Motor neuron (in vitro differentiated cells): ENCODE measurements at regions not wholly inside any gene's neighbourhood (a gene's known extent, or its start where the extent isn't known, plus 50 kb on each side); places are given as distances from the start of the nearest gene placed in this dataset.
"Not testable (repeated sequence)": the region's sequence is repeated elsewhere in the genome, so short reads cannot be mapped to it uniquely, and the experiment has no call there.

Source experiments
- ATAC-seq, 8 experiments: fragments of 200-7000 bp; cut with Tn5 transposase; replicated peaks in 6 of 8; 2 replicates each; pipeline ENCODE4 v1.8.0; 2021; ENCODE audit warnings: mild to moderate bottlenecking in 8 of 8, moderate library complexity in 8 of 8
- H3K27ac ChIP-seq, 2 donors: fragments of 250-450 bp; sonication (Bioruptor Pico); 2 replicates each; pipeline ENCODE4 v1.9.0; 2021; ENCODE audit warnings: antibody characterized with exemption in 2 of 2, mild to moderate bottlenecking in 2 of 2, moderate library complexity in 1 of 2
- H3K4me1 ChIP-seq, 2 donors: fragments of 250-450 bp; sonication (Bioruptor Pico); replicated peaks in 1 of 2; 2 replicates each; pipeline ENCODE4 v1.6.1; 2021; ENCODE audit warnings: antibody characterized with exemption in 2 of 2, mild to moderate bottlenecking in 2 of 2, moderate library complexity in 1 of 2
- H3K4me3 ChIP-seq, 5 donors: fragments of 250-450 bp; sonication (Bioruptor Pico); 2 replicates each; pipeline ENCODE4 v1.9.0; 2021; ENCODE audit warnings: antibody characterized with exemption in 5 of 5, mild to moderate bottlenecking in 5 of 5, moderate library complexity in 4 of 5
- WGBS, 10 experiments: fragments of 450-650 bp; shearing (Covaris generic); methylation state at CpG; one replicate each; pipeline ENCODE4 v1.0.0; 2022; 5-methylcytosine and 5-hydroxymethylcytosine counted together
- in situ Hi-C, 9 experiments: fragments of 400-800 bp; cut with MboI; loops; one replicate each; pipeline ENCODE4 v1.15.0; 2021; ENCODE audit warnings: low sequenced_read_pairs in 9 of 9, low pct_unique_long_range_greater_than_20kb in 2 of 9; ENCODE audit not compliant: unreplicated experiment in 9 of 9

DNA sequence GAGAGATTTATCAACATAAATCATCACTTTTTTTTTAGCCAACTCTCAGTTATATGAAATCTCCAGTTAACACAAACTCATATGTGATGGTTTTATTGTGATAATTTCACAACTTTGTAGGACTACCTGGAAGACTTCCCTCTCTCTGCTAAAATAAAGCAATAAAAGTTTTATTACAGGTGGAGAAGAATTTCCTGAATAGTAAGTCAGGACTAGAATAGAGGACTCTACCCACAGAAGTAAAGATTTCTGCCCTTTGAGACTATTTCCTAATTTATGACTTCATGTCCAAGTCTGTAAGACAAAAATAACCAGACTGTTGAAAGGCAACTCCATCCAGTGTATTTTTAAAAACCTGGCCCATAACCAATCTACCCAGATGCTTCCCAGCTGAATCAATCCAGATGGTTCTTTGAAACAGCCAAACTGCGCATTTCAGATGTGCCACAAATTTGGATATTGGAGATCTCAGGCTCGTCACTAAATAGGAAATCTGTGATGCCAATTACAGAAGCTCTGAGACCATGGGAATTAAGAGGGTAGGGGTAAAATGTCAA, 234.0 kb upstream of the NMUR2 start:
- Histone ChIP-seq H3K4me1 (peaks cover 22 to 25% of the 10 kb centered on the region in 2 donors), H3K27ac (no peak overlapping the region), H3K4me3 (no peak overlapping the region)
- WGBS, 10 experiments = 0 to 100% (median 38%) methylated on average over 1 to 2 of the region's 2 CpGs; no CpG with 5 or more reads in 2 of the 10 experiments
- in situ Hi-C loops = no loop called here
- ATAC-seq = peak in 2 of 8 experiments; percentile 50 to 57

GRCh38 chr5:152641970-152642805, 237.1 kb upstream of the NMUR2 start:
- in situ Hi-C loops = no loop called here
- Histone ChIP-seq H3K27ac (peak overlapping the region in 1 of 2 donors; percentile 2), H3K4me1 (peaks cover 11 to 19% of the 10 kb centered on the region in 2 donors), H3K4me3 (no peak overlapping the region)
- peak in 6 of 8 experiments; percentile 11 to 67 (median 44) for ATAC-seq
- WGBS, 10 experiments = 33 to 100% (median 70%) methylated on average over 1 to 10 of the region's 10 CpGs; no CpG with 5 or more reads in 1 of the 10 experiments

GRCh38 chr5:152642880-152643279, 237.8 kb upstream of the NMUR2 start:
- in situ Hi-C loops = no loop called here
- peaks cover 11 to 19% of the 10 kb centered on the region in 2 donors for H3K4me1 ChIP-seq
- no peak overlapping the region for H3K27ac ChIP-seq
- ATAC-seq = peak in 3 of 8 experiments; percentile 8 to 43 (median 11)
- WGBS, 10 experiments = 29 to 100% (median 70%) methylated on average over 1 of the region's 1 CpG; no CpG with 5 or more reads in 3 of the 10 experiments
- H3K4me3 ChIP-seq = no peak overlapping the region

GRCh38 chr5:152644029-152644728, 239.1 kb upstream of the NMUR2 start:
- Histone ChIP-seq H3K4me1 (peaks cover 11 to 19% of the 10 kb centered on the region in 2 donors), H3K27ac (no peak overlapping the region), H3K4me3 (no peak overlapping the region)
- in situ Hi-C loops = no loop called here
- ATAC-seq = peak in 7 of 8 experiments; percentile 6 to 82 (median 68)
- 0 to 71% (median 48%) methylated on average over 1 to 2 of the region's 2 CpGs for WGBS, 10 experiments

GRCh38 chr5:152649609-152650008, 244.5 kb upstream of the NMUR2 start:
- Histone ChIP-seq H3K4me3 (no peak overlapping the region), H3K27ac (no peak overlapping the region), H3K4me1 (peaks cover 2% of the 10 kb centered on the region in 2 donors)
- ATAC-seq = no peak
- in situ Hi-C loops = no loop called here

- WGBS, 10 experiments = 6 to 87% (median 64%) methylated on average over 1 to 3 of the region's 3 CpGs
- Histone ChIP-seq H3K4me1 (no peaks in the 10 kb centered on the region), H3K4me3 (no peak overlapping the region), H3K27ac (no peak overlapping the region)
- in situ Hi-C loops = no loop called here
- ATAC-seq = no peak
Measured at GRCh38 chr5:152650413-152650812, 245.3 kb upstream of the NMUR2 start.

DNA sequence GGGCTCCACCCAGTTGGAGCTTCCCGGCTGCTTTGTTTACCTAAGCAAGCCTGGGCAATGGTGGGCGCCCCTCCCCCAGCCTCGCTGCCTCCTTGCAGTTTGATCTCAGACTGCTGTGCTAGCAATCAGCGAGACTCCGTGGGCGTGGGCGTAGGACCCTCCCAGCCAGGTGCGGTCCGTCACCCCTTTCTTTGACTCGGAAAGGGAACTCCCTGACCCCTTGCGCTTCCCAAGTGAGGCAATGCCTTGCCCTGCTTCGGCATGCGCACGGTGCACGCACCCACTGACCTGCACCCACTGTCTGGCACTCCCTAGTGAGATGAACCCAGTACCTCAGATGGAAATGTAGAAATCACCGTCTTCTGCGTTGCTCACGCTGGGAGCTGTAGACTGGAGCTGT, 254.4 kb upstream of the NMUR2 start:
- H3K27ac ChIP-seq, ATAC-seq, H3K4me1 ChIP-seq, in situ Hi-C loops, H3K4me3 ChIP-seq: not testable (repeated sequence)
- WGBS, 10 experiments = 40 to 96% (median 68%) methylated on average over 1 to 11 of the region's 18 CpGs; no CpG with 5 or more reads in 3 of the 10 experiments

GRCh38 chr5:152673601-152674000, 268.5 kb upstream of the NMUR2 start:
- Histone ChIP-seq H3K4me1 (peaks cover 10 to 13% of the 10 kb centered on the region in 2 donors), H3K4me3 (no peak overlapping the region), H3K27ac (no peak overlapping the region)
- in situ Hi-C loops = no loop called here
- no peak for ATAC-seq
- WGBS, 10 experiments = 0 to 100% (median 85%) methylated on average over 1 of the region's 1 CpG; no CpG with 5 or more reads in 3 of the 10 experiments

DNA sequence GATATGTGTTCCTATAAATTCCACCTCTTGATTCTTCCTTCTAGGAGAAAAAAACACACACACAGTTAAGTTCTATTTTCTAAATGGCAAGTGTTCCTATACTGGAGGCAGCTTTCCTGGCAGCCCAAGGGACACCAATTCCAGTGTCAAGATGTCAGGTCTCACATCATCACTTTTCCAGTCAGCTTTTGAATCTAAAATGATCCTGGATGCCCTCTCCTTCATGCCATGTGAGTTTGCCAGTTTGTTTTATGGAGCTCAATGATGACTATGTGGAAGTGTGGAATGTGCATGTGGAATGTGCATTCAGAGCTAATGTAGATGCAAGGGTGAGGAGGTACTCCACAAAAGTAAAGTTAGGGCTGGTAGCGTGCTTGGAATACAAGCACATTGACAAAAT, 269.3 kb upstream of the NMUR2 start:
- ATAC-seq = no peak
- in situ Hi-C loops = no loop called here
- WGBS, 10 experiments = 43 to 100% (median 80%) methylated on average over 1 of the region's 1 CpG; no CpG with 5 or more reads in 6 of the 10 experiments
- Histone ChIP-seq H3K4me3 (no peak overlapping the region), H3K27ac (no peak overlapping the region), H3K4me1 (peaks cover 10 to 13% of the 10 kb centered on the region in 2 donors)

DNA sequence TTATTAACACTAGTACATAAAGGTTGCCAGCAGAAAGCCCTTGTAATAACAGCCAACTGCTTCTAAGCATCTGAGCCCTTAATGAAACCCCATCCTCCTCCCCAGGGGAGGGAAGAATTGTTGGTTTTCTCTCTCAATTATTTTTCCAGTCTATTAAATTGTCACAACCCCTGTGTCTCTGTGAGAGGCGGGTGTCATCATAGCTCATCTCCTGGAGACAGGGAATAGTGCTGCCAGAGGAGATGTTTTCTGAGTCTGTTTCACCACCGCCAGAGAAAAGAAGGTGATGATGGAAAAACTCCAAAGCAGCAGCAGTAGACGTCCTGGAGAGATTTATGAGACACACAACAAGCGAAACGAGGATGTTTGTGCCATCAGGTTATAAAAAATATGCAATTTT, 271.1 kb upstream of the NMUR2 start:
- peak in 5 of 8 experiments; percentile 85 to 94 (median 93) for ATAC-seq
- WGBS, 10 experiments = 0 to 76% (median 29%) methylated on average over 2 to 5 of the region's 5 CpGs; no CpG with 5 or more reads in 2 of the 10 experiments
- in situ Hi-C loops = no loop called here

DNA sequence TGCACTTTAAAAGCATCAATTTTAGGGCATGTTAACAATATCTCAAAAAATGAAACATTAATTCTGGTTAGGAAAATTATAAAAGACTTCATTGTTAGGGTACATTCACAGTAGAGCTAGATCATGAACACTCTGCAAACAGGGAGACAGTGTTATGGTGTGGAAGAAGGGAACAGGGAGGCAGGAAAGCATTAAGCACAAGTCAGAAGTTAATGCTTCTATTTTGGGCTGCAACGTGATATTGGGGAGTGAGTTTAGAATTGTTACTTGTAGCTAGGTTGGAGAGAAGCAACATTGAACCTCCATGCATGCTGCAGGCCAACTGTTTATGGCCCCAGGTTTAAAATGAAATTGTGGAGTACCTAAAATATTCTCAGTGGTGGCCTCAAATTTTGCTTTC, 278.1 kb upstream of the NMUR2 start:
- no peaks in the 10 kb centered on the region for H3K4me1 ChIP-seq
- no peak for ATAC-seq
- in situ Hi-C loops = no loop called here
- no peak overlapping the region for H3K27ac ChIP-seq
- H3K4me3 ChIP-seq = no peak overlapping the region
- WGBS, 10 experiments = 0 to 100% (median 33%) methylated on average over 1 of the region's 1 CpG; no CpG with 5 or more reads in 3 of the 10 experiments

More for the DNA sequence above, 271.1 kb upstream of the NMUR2 start:
- peaks cover 10 to 12% of the 10 kb centered on the region in 2 donors for H3K4me1 ChIP-seq
- no peak overlapping the region for H3K4me3 ChIP-seq
- no peak overlapping the region for H3K27ac ChIP-seq

GRCh38 chr5:152686931-152687330, 281.9 kb upstream of the NMUR2 start:
- H3K4me3 ChIP-seq = no peak overlapping the region
- ATAC-seq = no peak
- in situ Hi-C loops = no loop called here
- peaks cover 0 to 10% of the 10 kb centered on the region in 2 donors for H3K4me1 ChIP-seq
- 44 to 100% (median 65%) methylated on average over 1 to 3 of the region's 4 CpGs; no CpG with 5 or more reads in 5 of the 10 experiments for WGBS, 10 experiments
- no peak overlapping the region for H3K27ac ChIP-seq
